Mucosa of rectum (tissue), 2 donors: ENCODE measurements at regions not wholly inside any gene's neighbourhood (a gene's known extent, or its start where the extent isn't known, plus 50 kb on each side); places are given as distances from the start of the nearest gene placed in this dataset.

Source experiments
- H3K27ac ChIP-seq, 2 donors: one replicate each; pipeline ENCODE4 v1.7.0; 2013; ENCODE audit warnings: inconsistent platforms in 2 of 2, low read depth in 2 of 2, low read length in 2 of 2
- H3K27me3 ChIP-seq, 2 donors: one replicate each; pipeline ENCODE4 v1.7.0; 2013; ENCODE audit warnings: low read length in 2 of 2; ENCODE audit not compliant: control insufficient read depth in 2 of 2, insufficient read depth in 2 of 2
- H3K36me3 ChIP-seq, 2 donors: one replicate each; pipeline ENCODE4 v1.7.0; 2013; ENCODE audit warnings: low read length in 2 of 2; ENCODE audit not compliant: control insufficient read depth in 2 of 2, insufficient read depth in 2 of 2
- H3K4me1 ChIP-seq, 2 donors: one replicate each; pipeline ENCODE4 v1.7.0; 2013; ENCODE audit warnings: low read length in 2 of 2, mild to moderate bottlenecking in 1 of 2; ENCODE audit not compliant: control insufficient read depth in 2 of 2, insufficient read depth in 2 of 2
- H3K4me3 ChIP-seq, 2 donors: one replicate each; pipeline ENCODE4 v1.7.0; 2013; ENCODE audit warnings: low read length in 2 of 2
- H3K9ac ChIP-seq, 2 donors: one replicate each; pipeline ENCODE4 v1.7.0; 2013; ENCODE audit warnings: low read length in 2 of 2, low read depth in 1 of 2, mild to moderate bottlenecking in 1 of 2
- H3K9me3 ChIP-seq, 2 donors: one replicate each; pipeline ENCODE4 v1.7.0; 2013; ENCODE audit warnings: low read length in 2 of 2; ENCODE audit not compliant: control insufficient read depth in 2 of 2
- donor health status: healthy.
- donor health status: Normal muscosa, but diverticular disease.

- Histone ChIP-seq H3K27me3 (peaks cover 10% of the 10 kb centered on the region in 2 donors), H3K4me3 (no peak overlapping the region), H3K27ac (no peak overlapping the region), H3K4me1 (peaks cover 0 to 4% of the 10 kb centered on the region in 2 donors), H3K9ac (no peak overlapping the region), H3K9me3 (no peaks in the 10 kb centered on the region), H3K36me3 (no peaks in the 10 kb centered on the region)
Measured at GRCh38 chrX:45295259-45295986, 94.7 kb upstream of the DIPK2B start.

- Histone ChIP-seq H3K4me1 (no peaks in the 10 kb centered on the region), H3K36me3 (no peaks in the 10 kb centered on the region), H3K27me3 (no peaks in the 10 kb centered on the region), H3K27ac (no peak overlapping the region), H3K9ac (no peak overlapping the region), H3K9me3 (no peaks in the 10 kb centered on the region), H3K4me3 (no peak overlapping the region)
Measured at GRCh38 chrX:45274576-45274975, 73.9 kb upstream of the DIPK2B start.

- Histone ChIP-seq H3K27me3 (peaks cover 0 to 3% of the 10 kb centered on the region in 2 donors), H3K4me3 (no peak overlapping the region), H3K27ac (no peak overlapping the region), H3K4me1 (no peaks in the 10 kb centered on the region), H3K9ac (no peak overlapping the region), H3K9me3 (no peaks in the 10 kb centered on the region), H3K36me3 (no peaks in the 10 kb centered on the region)
Measured at GRCh38 chrX:45267007-45267406, 66.3 kb upstream of the DIPK2B start.

DNA sequence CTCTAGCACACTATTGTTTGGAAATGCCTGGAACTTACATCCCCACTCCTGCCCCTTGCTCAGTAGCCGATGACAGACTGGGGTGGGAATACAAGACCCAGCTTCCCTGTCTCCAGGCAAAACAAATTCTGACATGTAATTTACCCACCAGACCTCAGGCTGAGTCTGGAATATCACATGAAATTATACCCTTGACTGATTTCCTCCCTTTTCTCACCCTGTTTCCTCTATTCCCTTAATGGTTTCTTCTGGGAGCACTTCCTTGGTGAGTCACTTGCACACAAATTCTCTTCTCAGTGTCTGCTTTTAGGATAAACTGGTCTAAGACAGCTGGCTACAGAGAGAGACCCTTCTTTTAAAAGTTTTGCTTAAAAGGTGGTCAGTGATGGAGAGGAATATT, 65.8 kb upstream of the DIPK2B start:
- H3K27me3 ChIP-seq = peaks cover 0 to 3% of the 10 kb centered on the region in 2 donors
- H3K27ac ChIP-seq = no peak overlapping the region
- H3K4me1 ChIP-seq = no peaks in the 10 kb centered on the region
- no peak overlapping the region for H3K9ac ChIP-seq
- no peaks in the 10 kb centered on the region for H3K36me3 ChIP-seq
- no peaks in the 10 kb centered on the region for H3K9me3 ChIP-seq
- H3K4me3 ChIP-seq = no peak overlapping the region

GRCh38 chrX:45264865-45265264, 64.2 kb upstream of the DIPK2B start:
- H3K27ac ChIP-seq = no peak overlapping the region

DNA sequence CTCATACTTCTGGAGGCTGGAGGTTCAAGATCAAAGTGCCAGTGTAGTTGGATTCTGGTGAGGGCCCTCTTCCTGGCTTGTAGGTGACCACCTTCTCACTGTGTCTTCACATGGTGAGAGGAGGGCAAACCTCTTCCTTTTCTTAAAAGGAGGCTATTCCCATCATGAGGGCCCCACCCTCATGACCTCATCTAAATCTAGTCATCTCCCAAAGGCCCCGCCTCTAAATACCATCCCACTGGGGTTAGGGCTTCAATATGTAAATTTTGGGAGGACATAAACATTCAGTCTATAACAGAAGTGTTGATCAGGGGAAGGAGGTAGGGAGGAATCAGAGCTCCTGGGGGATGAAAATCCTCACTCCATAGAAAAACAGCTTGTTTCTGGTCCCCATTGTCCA, 60.8 kb upstream of the DIPK2B start:
- Histone ChIP-seq H3K27me3 (peaks cover 0 to 3% of the 10 kb centered on the region in 2 donors), H3K27ac (no peak overlapping the region), H3K9ac (no peak overlapping the region), H3K4me1 (no peaks in the 10 kb centered on the region), H3K36me3 (no peaks in the 10 kb centered on the region), H3K4me3 (no peak overlapping the region), H3K9me3 (no peaks in the 10 kb centered on the region)

More at GRCh38 chrX:45264865-45265264, 64.2 kb upstream of the DIPK2B start:
- no peaks in the 10 kb centered on the region for H3K36me3 ChIP-seq
- H3K9ac ChIP-seq = no peak overlapping the region
- no peaks in the 10 kb centered on the region for H3K9me3 ChIP-seq
- H3K4me1 ChIP-seq = no peaks in the 10 kb centered on the region
- peaks cover 0 to 3% of the 10 kb centered on the region in 2 donors for H3K27me3 ChIP-seq
- no peak overlapping the region for H3K4me3 ChIP-seq

DNA sequence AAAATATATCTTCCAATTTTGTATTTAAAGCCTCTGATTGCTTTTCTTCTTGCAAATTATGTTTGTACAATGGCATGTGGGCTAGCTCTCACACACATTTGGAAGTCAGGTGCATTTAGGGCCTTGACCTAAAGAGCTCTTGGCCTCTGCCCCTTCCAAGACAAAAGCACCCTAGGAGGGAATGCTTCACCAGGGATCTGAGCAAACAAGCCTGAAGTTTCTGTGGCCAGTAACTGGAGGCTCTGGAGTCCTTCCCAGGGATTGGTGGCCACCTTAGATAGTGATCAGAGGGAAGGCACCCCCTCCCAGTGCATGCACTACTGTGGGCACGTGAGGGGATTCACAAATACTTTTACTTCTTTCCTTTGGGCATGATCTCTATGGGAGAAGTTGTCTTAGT, 60.3 kb upstream of the DIPK2B start:
- no peak overlapping the region for H3K4me3 ChIP-seq
- H3K27ac ChIP-seq = no peak overlapping the region
- H3K9ac ChIP-seq = no peak overlapping the region
- no peaks in the 10 kb centered on the region for H3K36me3 ChIP-seq
- no peaks in the 10 kb centered on the region for H3K9me3 ChIP-seq
- H3K4me1 ChIP-seq = no peaks in the 10 kb centered on the region
- H3K27me3 ChIP-seq = peaks cover 0 to 3% of the 10 kb centered on the region in 2 donors

GRCh38 chrX:45258731-45259402, 58.2 kb upstream of the DIPK2B start:
- no peaks in the 10 kb centered on the region for H3K9me3 ChIP-seq
- H3K27me3 ChIP-seq = no peaks in the 10 kb centered on the region
- H3K36me3 ChIP-seq = no peaks in the 10 kb centered on the region
- no peak overlapping the region for H3K9ac ChIP-seq
- no peak overlapping the region for H3K4me3 ChIP-seq
- H3K27ac ChIP-seq = peak overlapping the region; percentile 2 to 55
- H3K4me1 ChIP-seq = no peaks in the 10 kb centered on the region
